Lung (tissue), 11 donors: ENCODE measurements at regions not wholly inside any gene's neighbourhood (a gene's known extent, or its start where the extent isn't known, plus 50 kb on each side); places are given as distances from the start of the nearest gene placed in this dataset.

Experiments
- ATAC-seq: fragments of 200-7000 bp; cut with Tn5 transposase; one replicate; pipeline ENCODE4 v1.9.1; 2020; ENCODE audit warnings: moderate number of reproducible peaks; ENCODE audit not compliant: insufficient read depth, low FRiP score
- DNase-seq, 3 donors: peaks; one replicate each; pipeline ENCODE4 v3.0.0-alpha.2; 2013 to 2017
- H3K27ac ChIP-seq, 2 donors: one replicate each; pipeline ENCODE4 v1.5.1; 2013; ENCODE audit warnings: mild to moderate bottlenecking in 2 of 2, moderate library complexity in 2 of 2, control low read depth in 1 of 2, inconsistent platforms in 1 of 2, low read depth in 1 of 2, low read length in 1 of 2
- H3K27me3 ChIP-seq, 3 donors: one replicate each; pipeline ENCODE4 v1.5.1; 2013; ENCODE audit warnings: low read length in 2 of 3; ENCODE audit not compliant: control insufficient read depth in 3 of 3, insufficient read depth in 3 of 3
- H3K36me3 ChIP-seq, 4 donors: one replicate each; pipeline ENCODE4 v1.5.1; 2013; ENCODE audit warnings: low read length in 4 of 4, mild to moderate bottlenecking in 1 of 4, moderate library complexity in 1 of 4; ENCODE audit not compliant: control insufficient read depth in 4 of 4, insufficient read depth in 4 of 4
- H3K4me1 ChIP-seq, 5 donors: one replicate each; pipeline ENCODE4 v1.5.1; 2013; ENCODE audit warnings: low read length in 5 of 5, mild to moderate bottlenecking in 2 of 5, moderate library complexity in 1 of 5; ENCODE audit not compliant: control insufficient read depth in 5 of 5, insufficient read depth in 5 of 5
- H3K4me3 ChIP-seq: one replicate; pipeline ENCODE4 v1.5.1; 2013; ENCODE audit warnings: mild to moderate bottlenecking, control low read depth, moderate library complexity
- H3K9ac ChIP-seq, 2 donors: one replicate each; pipeline ENCODE4 v1.5.1; 2013; ENCODE audit warnings: low read length in 2 of 2, control low read depth in 1 of 2; ENCODE audit not compliant: insufficient read depth in 1 of 2
- H3K9me3 ChIP-seq, 4 donors: one replicate each; pipeline ENCODE4 v1.5.1; 2013; ENCODE audit warnings: low read length in 3 of 4, mild to moderate bottlenecking in 1 of 4, moderate library complexity in 1 of 4; ENCODE audit not compliant: control insufficient read depth in 4 of 4, insufficient read depth in 3 of 4
- WGBS, 2 donors: extraction: QIAGEN DNeasy Blood & Tissue Kit; methylation state at CpG; one replicate each; pipeline ENCODE4 v1.1.7; 2013; 5-methylcytosine and 5-hydroxymethylcytosine counted together
- TF ChIP-seq, protein P1 (sequence below): IDR thresholded peaks from 2 replicates; pipeline ENCODE4 v1.5.1; 2012; ENCODE audit warnings: mild to moderate bottlenecking; ENCODE audit errors: control extremely low read depth, extremely low read depth
- donor health status: control.
- donor health status: control.
- donor health status: Bipolar disorder and iron deficiency.
- donor health status: healthy.
- donor health status: DM: yes; HTN: yes; CAD: no.

DNA sequence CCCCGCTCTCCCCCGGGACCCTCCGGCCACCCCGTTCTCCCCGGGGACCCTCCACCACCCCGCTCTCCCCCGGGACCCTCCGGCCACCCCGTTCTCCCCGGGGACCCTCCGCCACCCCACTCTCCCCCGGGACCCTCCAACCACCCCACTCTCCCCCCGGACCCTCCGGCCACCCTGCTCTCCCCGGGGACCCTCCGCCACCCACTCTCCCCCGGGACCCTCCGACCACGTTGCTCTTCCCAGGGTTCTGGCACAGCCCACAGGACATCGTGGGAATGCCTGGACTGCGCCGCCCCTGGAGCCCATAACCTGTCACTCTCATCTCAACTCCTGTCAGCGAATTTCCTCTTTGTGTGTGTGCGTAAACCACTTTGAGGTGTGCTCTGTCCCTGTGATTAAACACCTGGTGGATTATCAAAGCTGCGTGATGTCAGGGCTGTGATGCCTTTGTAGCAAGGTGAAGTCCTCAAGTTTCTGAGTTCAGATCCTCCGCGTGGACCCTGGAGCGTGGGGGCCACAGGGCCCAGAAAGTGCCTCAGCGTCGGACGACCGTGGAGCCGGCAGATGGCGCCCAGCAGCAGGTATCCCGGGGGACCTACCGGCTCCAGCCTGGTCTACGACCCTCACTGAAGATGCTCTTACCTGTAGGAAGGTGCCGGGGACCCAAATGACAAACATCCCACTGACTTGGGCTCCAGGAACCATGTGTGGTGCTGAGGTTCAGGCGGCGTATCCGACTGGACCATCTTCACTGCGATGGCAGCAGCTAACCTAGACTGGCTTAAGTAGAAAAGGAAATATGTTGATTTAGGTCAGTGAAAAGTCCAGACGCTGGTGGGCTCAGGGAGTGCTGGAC lies 63.2 kb upstream of the GALNT9 start:
- H3K4me1 ChIP-seq, result no peaks in the 10 kb centered on the region
- no peak overlapping the region for H3K27ac ChIP-seq
- no peak for DNase-seq
- H3K4me3 ChIP-seq, result no peak overlapping the region
- peaks cover 0 to 48% (median 19%) of the 10 kb centered on the region in 3 donors for H3K27me3 ChIP-seq
- 82 to 84% methylated on average over 34 to 36 of the region's 43 CpGs for WGBS, 2 donors
- no peak for ATAC-seq
- TF ChIP-seq, protein P1, sequence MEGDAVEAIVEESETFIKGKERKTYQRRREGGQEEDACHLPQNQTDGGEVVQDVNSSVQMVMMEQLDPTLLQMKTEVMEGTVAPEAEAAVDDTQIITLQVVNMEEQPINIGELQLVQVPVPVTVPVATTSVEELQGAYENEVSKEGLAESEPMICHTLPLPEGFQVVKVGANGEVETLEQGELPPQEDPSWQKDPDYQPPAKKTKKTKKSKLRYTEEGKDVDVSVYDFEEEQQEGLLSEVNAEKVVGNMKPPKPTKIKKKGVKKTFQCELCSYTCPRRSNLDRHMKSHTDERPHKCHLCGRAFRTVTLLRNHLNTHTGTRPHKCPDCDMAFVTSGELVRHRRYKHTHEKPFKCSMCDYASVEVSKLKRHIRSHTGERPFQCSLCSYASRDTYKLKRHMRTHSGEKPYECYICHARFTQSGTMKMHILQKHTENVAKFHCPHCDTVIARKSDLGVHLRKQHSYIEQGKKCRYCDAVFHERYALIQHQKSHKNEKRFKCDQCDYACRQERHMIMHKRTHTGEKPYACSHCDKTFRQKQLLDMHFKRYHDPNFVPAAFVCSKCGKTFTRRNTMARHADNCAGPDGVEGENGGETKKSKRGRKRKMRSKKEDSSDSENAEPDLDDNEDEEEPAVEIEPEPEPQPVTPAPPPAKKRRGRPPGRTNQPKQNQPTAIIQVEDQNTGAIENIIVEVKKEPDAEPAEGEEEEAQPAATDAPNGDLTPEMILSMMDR, result no peak
- no peaks in the 10 kb centered on the region for H3K36me3 ChIP-seq
- H3K9me3 ChIP-seq, result no peaks in the 10 kb centered on the region
- H3K9ac ChIP-seq, result no peak overlapping the region

DNA sequence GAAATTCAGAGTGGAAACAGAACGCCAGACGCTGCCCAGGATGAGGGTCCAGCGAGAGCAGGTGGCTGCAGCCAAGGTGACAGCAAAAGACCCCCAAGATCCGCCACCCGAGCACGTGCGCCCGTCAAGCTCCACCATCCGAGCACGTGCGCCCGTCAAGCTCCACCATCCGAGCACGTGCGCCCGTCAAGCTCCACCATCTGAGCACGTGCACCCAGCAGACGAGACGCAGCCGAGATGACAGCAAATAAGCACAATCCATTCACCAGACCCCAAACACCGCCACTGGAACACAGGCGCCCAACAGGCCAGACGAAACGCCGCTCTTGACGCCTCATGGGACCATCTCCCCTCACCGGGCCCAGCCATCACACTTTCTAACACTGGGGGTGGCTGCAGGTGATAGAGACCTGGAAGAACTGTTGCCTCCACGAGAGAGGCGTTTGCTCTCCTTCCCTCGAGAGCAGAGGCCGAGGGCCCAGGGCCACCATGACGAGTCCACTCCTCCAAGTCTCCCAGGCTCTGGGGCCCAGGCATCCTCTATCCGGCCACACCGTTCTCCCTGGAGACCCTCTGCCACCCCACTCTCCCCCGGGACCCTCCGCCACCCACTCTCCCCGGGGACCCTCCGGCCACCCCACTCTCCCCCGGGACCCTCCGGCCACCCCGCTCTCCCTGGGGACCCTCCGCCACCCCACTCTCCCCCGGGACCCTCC lies 62.1 kb upstream of the GALNT9 start:
- WGBS, 2 donors, result 89 to 94% methylated on average over 43 of the region's 43 CpGs
- peaks cover 0 to 46% (median 15%) of the 10 kb centered on the region in 3 donors for H3K27me3 ChIP-seq
- TF ChIP-seq, protein P1, result no peak
- H3K36me3 ChIP-seq, result no peaks in the 10 kb centered on the region
- no peak overlapping the region for H3K4me3 ChIP-seq
- H3K4me1 ChIP-seq, result no peaks in the 10 kb centered on the region
- H3K9ac ChIP-seq, result no peak overlapping the region
- H3K9me3 ChIP-seq, result no peaks in the 10 kb centered on the region
- no peak for DNase-seq
- no peak for ATAC-seq
- no peak overlapping the region for H3K27ac ChIP-seq

GRCh38 chr12:132390287-132391076 lies 61.1 kb upstream of the GALNT9 start:
- WGBS, 2 donors, result 82 to 93% methylated on average over 22 to 23 of the region's 23 CpGs
- no peak for ATAC-seq
- no peak for DNase-seq

More at GRCh38 chr12:132390287-132391076, 61.1 kb upstream of the GALNT9 start:
- H3K27ac ChIP-seq, result no peak overlapping the region
- no peak overlapping the region for H3K4me3 ChIP-seq
- H3K27me3 ChIP-seq, result peaks cover 0 to 51% (median 18%) of the 10 kb centered on the region in 3 donors
- no peak overlapping the region for H3K9ac ChIP-seq
- no peaks in the 10 kb centered on the region for H3K4me1 ChIP-seq
- no peaks in the 10 kb centered on the region for H3K36me3 ChIP-seq
- no peaks in the 10 kb centered on the region for H3K9me3 ChIP-seq
- TF ChIP-seq, protein P1, result no peak
